SU-DHL-6 (cell line): ENCODE measurements at regions not wholly inside any gene's neighbourhood (a gene's known extent, or its start where the extent isn't known, plus 50 kb on each side); places are given as distances from the start of the nearest gene placed in this dataset.

ENCODE experiments used
- EZH2phosphoT487 ChIP-seq: fragments of 200-600 bp; sonication (generic), shearing (Covaris generic); conservative IDR thresholded peaks from 2 replicates; pipeline ENCODE4 v1.6.1; 2018; ENCODE audit warnings: mild to moderate bottlenecking, antibody characterized with exemption, low read length, moderate library complexity, mixed read lengths
- TF ChIP-seq, protein P1 (sequence below): fragments of 200-600 bp; sonication (generic); IDR thresholded peaks from one replicate; pipeline ENCODE4 v1.5.1; 2017; ENCODE audit warnings: antibody characterized with exemption, mild to moderate bottlenecking, low read length, moderate library complexity; ENCODE audit not compliant: insufficient read depth, poor library complexity, severe bottlenecking

DNA sequence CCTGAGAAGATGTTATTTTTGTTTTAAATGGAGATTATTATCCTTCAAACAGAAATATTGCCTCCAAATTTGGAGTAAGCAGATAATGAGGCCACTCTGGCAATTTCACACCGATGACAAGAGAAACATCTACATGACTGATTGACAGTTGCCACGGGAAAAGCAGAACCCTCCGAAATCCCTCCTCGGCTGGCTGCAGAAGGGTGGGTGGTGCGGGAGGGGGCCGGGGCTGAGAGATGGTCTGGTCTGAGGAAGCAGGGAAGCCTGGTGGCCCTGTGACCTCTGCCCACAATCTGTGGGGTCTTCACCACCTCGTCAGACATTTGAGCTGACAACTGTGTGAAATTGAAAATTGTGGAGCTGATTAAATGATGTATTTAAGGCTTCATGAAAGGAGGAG, 503.2 kb downstream of the MN1 start:
- TF ChIP-seq, protein P1, sequence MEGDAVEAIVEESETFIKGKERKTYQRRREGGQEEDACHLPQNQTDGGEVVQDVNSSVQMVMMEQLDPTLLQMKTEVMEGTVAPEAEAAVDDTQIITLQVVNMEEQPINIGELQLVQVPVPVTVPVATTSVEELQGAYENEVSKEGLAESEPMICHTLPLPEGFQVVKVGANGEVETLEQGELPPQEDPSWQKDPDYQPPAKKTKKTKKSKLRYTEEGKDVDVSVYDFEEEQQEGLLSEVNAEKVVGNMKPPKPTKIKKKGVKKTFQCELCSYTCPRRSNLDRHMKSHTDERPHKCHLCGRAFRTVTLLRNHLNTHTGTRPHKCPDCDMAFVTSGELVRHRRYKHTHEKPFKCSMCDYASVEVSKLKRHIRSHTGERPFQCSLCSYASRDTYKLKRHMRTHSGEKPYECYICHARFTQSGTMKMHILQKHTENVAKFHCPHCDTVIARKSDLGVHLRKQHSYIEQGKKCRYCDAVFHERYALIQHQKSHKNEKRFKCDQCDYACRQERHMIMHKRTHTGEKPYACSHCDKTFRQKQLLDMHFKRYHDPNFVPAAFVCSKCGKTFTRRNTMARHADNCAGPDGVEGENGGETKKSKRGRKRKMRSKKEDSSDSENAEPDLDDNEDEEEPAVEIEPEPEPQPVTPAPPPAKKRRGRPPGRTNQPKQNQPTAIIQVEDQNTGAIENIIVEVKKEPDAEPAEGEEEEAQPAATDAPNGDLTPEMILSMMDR: no peak
- no peak for TF ChIP-seq EZH2phosphoT487
